Mucosa of descending colon (tissue), 3 donors: ENCODE measurements at regions not wholly inside any gene's neighbourhood (a gene's known extent, or its start where the extent isn't known, plus 50 kb on each side); places are given as distances from the start of the nearest gene placed in this dataset.

Experiments
- ATAC-seq: fragments of 200-7000 bp; cut with Tn5 transposase; one replicate; pipeline ENCODE4 v1.9.1; 2020; ENCODE audit warnings: mild to moderate bottlenecking, moderate library complexity
- DNase-seq, 3 donors: peaks; one replicate each; pipeline ENCODE4 v3.0.0-alpha.2; 2020
- H3K36me3 ChIP-seq: fragments of 200-600 bp; one replicate; pipeline ENCODE4 v1.8.0; 2021; ENCODE audit warnings: low read depth, mild to moderate bottlenecking
- H3K4me1 ChIP-seq: fragments of 200-600 bp; one replicate; pipeline ENCODE4 v1.8.0; 2021; ENCODE audit warnings: low read depth, mild to moderate bottlenecking
- H3K4me3 ChIP-seq: fragments of 200-600 bp; one replicate; pipeline ENCODE4 v1.8.0; 2021; ENCODE audit warnings: mild to moderate bottlenecking
- H3K9me3 ChIP-seq: fragments of 200-600 bp; one replicate; pipeline ENCODE4 v1.8.0; 2021; ENCODE audit warnings: mild to moderate bottlenecking
- intact Hi-C, 2 donors: fragments of 100-400 bp; cut with DNase I in 1 of 2; cut with micrococcal nuclease in 1 of 2; formaldehyde crosslinking; loops; one replicate each; pipeline versions ENCODE4 v1.11.0 to v1.11.1; 2022; cut with DNase I, micrococcal nuclease
- TF ChIP-seq, protein P1 (sequence below): fragments of 200-600 bp; IDR thresholded peaks from one replicate; pipeline ENCODE4 v1.8.0; 2022; ENCODE audit warnings: antibody characterized with exemption, mild to moderate bottlenecking
- donor health status: DM: no; HTN: no; CAD: no; lungs with moderate emphysema.
- donor health status: DM: no; HTN: no; CAD: no.
- donor health status: DM: no; HTN: yes; CAD: no.

DNA sequence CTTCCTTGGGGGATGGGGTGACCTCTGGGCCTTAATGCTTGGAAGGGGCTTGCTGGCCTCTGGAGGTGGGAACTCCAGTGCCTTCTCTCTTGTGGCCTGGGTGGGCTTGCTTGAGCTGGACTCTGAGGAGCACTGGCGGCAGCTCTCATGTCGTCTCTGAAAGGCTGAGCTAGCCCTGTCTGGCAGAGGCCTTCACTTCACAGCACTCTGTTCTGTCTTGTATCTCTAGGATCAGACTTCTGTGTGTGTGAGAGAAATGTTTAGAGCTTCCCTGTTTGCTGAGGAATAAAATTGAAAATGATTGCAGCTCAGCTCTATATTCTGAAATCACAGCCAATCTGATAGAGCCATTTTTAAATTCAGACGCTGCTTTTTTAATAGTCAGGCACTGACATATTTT, 185.3 kb downstream of the KCNRG start:
- TF ChIP-seq, protein P1, sequence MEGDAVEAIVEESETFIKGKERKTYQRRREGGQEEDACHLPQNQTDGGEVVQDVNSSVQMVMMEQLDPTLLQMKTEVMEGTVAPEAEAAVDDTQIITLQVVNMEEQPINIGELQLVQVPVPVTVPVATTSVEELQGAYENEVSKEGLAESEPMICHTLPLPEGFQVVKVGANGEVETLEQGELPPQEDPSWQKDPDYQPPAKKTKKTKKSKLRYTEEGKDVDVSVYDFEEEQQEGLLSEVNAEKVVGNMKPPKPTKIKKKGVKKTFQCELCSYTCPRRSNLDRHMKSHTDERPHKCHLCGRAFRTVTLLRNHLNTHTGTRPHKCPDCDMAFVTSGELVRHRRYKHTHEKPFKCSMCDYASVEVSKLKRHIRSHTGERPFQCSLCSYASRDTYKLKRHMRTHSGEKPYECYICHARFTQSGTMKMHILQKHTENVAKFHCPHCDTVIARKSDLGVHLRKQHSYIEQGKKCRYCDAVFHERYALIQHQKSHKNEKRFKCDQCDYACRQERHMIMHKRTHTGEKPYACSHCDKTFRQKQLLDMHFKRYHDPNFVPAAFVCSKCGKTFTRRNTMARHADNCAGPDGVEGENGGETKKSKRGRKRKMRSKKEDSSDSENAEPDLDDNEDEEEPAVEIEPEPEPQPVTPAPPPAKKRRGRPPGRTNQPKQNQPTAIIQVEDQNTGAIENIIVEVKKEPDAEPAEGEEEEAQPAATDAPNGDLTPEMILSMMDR = no peak
- intact Hi-C loops = no loop called here
- Histone ChIP-seq H3K36me3 (no peaks in the 10 kb centered on the region), H3K9me3 (no peaks in the 10 kb centered on the region), H3K4me1 (no peaks in the 10 kb centered on the region), H3K4me3 (no peak overlapping the region)
- ATAC-seq (no peak), DNase-seq (no peak)

GRCh38 chr13:50200988-50201387, 185.7 kb downstream of the KCNRG start:
- TF ChIP-seq, protein P1 = no peak
- intact Hi-C loops = no loop called here
- ATAC-seq (peak; percentile 45), DNase-seq (no peak)
- Histone ChIP-seq H3K36me3 (no peaks in the 10 kb centered on the region), H3K9me3 (no peaks in the 10 kb centered on the region), H3K4me3 (no peak overlapping the region), H3K4me1 (no peaks in the 10 kb centered on the region)

DNA sequence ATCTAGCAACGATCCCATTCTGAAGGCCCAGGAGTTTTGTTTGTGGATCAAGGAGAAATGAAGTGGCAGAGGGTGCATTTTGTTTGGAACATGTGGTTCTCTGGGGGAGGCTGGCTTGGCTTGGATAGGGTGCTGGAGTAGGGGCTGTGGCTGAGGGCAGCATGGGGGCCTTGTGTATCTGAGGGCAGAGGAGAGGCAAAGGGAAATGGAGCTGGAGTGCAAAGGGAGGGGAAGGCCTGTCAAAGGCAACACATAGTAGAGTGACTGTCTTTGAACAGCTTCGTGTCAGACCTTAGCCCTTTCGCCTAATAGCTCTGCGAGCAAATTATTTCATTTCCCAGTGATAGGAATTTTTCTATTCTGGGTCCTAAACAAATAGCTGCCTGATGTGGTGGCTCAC, 187.2 kb downstream of the KCNRG start:
- Histone ChIP-seq H3K9me3 (no peaks in the 10 kb centered on the region), H3K36me3 (no peaks in the 10 kb centered on the region), H3K4me3 (no peak overlapping the region), H3K4me1 (no peaks in the 10 kb centered on the region)
- intact Hi-C loops = no loop called here
- DNase-seq (no peak), ATAC-seq (no peak)
- TF ChIP-seq, protein P1 = no peak

- Histone ChIP-seq H3K9me3 (no peaks in the 10 kb centered on the region), H3K4me3 (no peak overlapping the region), H3K4me1 (no peaks in the 10 kb centered on the region), H3K36me3 (no peaks in the 10 kb centered on the region)
- intact Hi-C loops = no loop called here
- TF ChIP-seq, protein P1 = no peak
- ATAC-seq (no peak), DNase-seq (no peak)
Measured at GRCh38 chr13:50203256-50203941, 188.2 kb downstream of the KCNRG start.

GRCh38 chr13:50205581-50205980, 190.3 kb downstream of the KCNRG start:
- Histone ChIP-seq H3K9me3 (no peaks in the 10 kb centered on the region), H3K4me3 (no peak overlapping the region), H3K4me1 (no peaks in the 10 kb centered on the region), H3K36me3 (no peaks in the 10 kb centered on the region)
- ATAC-seq (no peak), DNase-seq (no peak)
- TF ChIP-seq, protein P1 = no peak
- intact Hi-C loops = no loop called here
